ENCODE measurements at regions not wholly inside any gene's neighbourhood (a gene's known extent, or its start where the extent isn't known, plus 50 kb on each side); places are given as distances from the start of the nearest gene placed in this dataset.

GRCh38 chr2:133651861-133652260, 83.6 kb upstream of the NCKAP5 start:
- Histone ChIP-seq H3K27me3 (ENCODE audit: control insufficient read depth, insufficient read depth, low read length) (no peaks in the 10 kb centered on the region), H3K4me1 (ENCODE audit: control insufficient read depth, insufficient read depth, low read length) (no peaks in the 10 kb centered on the region), H3K9ac (ENCODE audit: low read length) (no peak overlapping the region), H3K4me3 (ENCODE audit: low read length) (no peak overlapping the region), H3K27ac (ENCODE audit: low read depth, low read length) (no peak overlapping the region), H3K36me3 (ENCODE audit: control insufficient read depth, insufficient read depth, low read length) (no peaks in the 10 kb centered on the region)

- H3K4me3 ChIP-seq (ENCODE audit: low read length), result no peak overlapping the region
- no peaks in the 10 kb centered on the region for H3K27me3 ChIP-seq (ENCODE audit: control insufficient read depth, insufficient read depth, low read length)
- no peaks in the 10 kb centered on the region for H3K4me1 ChIP-seq (ENCODE audit: control insufficient read depth, insufficient read depth, low read length)
- H3K36me3 ChIP-seq (ENCODE audit: control insufficient read depth, insufficient read depth, low read length), result no peaks in the 10 kb centered on the region
- no peak overlapping the region for H3K27ac ChIP-seq (ENCODE audit: low read depth, low read length)
- H3K9ac ChIP-seq (ENCODE audit: low read length), result no peak overlapping the region
Observed at GRCh38 chr2:133652398-133652797, 84.1 kb upstream of the NCKAP5 start.

- H3K4me1 ChIP-seq (ENCODE audit: control insufficient read depth, insufficient read depth, low read length), result no peaks in the 10 kb centered on the region
- H3K27me3 ChIP-seq (ENCODE audit: control insufficient read depth, insufficient read depth, low read length), result no peaks in the 10 kb centered on the region
- no peak overlapping the region for H3K27ac ChIP-seq (ENCODE audit: low read depth, low read length)
- no peak overlapping the region for H3K9ac ChIP-seq (ENCODE audit: low read length)
- H3K36me3 ChIP-seq (ENCODE audit: control insufficient read depth, insufficient read depth, low read length), result no peaks in the 10 kb centered on the region
- H3K4me3 ChIP-seq (ENCODE audit: low read length), result no peak overlapping the region
Observed at GRCh38 chr2:133653056-133653455, 84.8 kb upstream of the NCKAP5 start.

GRCh38 chr2:133654949-133655348, 86.7 kb upstream of the NCKAP5 start:
- Histone ChIP-seq H3K27me3 (ENCODE audit: control insufficient read depth, insufficient read depth, low read length) (no peaks in the 10 kb centered on the region), H3K27ac (ENCODE audit: low read depth, low read length) (no peak overlapping the region), H3K4me1 (ENCODE audit: control insufficient read depth, insufficient read depth, low read length) (no peaks in the 10 kb centered on the region), H3K36me3 (ENCODE audit: control insufficient read depth, insufficient read depth, low read length) (no peaks in the 10 kb centered on the region), H3K9ac (ENCODE audit: low read length) (no peak overlapping the region), H3K4me3 (ENCODE audit: low read length) (no peak overlapping the region)

- Histone ChIP-seq H3K4me3 (ENCODE audit: low read length) (no peak overlapping the region), H3K27ac (ENCODE audit: low read depth, low read length) (no peak overlapping the region), H3K4me1 (ENCODE audit: control insufficient read depth, insufficient read depth, low read length) (no peaks in the 10 kb centered on the region), H3K9ac (ENCODE audit: low read length) (no peak overlapping the region), H3K36me3 (ENCODE audit: control insufficient read depth, insufficient read depth, low read length) (no peaks in the 10 kb centered on the region), H3K27me3 (ENCODE audit: control insufficient read depth, insufficient read depth, low read length) (no peaks in the 10 kb centered on the region)
Observed at GRCh38 chr2:133655610-133656009, 87.3 kb upstream of the NCKAP5 start.

GRCh38 chr2:133657591-133657990, 89.3 kb upstream of the NCKAP5 start:
- H3K9ac ChIP-seq (ENCODE audit: low read length), result no peak overlapping the region
- H3K4me1 ChIP-seq (ENCODE audit: control insufficient read depth, insufficient read depth, low read length), result no peaks in the 10 kb centered on the region

GRCh38 chr2:133658020-133658903, 90.0 kb upstream of the NCKAP5 start:
- Histone ChIP-seq H3K4me1 (ENCODE audit: control insufficient read depth, insufficient read depth, low read length) (no peaks in the 10 kb centered on the region), H3K27ac (ENCODE audit: low read depth, low read length) (no peak overlapping the region), H3K36me3 (ENCODE audit: control insufficient read depth, insufficient read depth, low read length) (no peaks in the 10 kb centered on the region), H3K27me3 (ENCODE audit: control insufficient read depth, insufficient read depth, low read length) (no peaks in the 10 kb centered on the region), H3K9ac (ENCODE audit: low read length) (no peak overlapping the region), H3K4me3 (ENCODE audit: low read length) (no peak overlapping the region)

More at GRCh38 chr2:133657591-133657990, 89.3 kb upstream of the NCKAP5 start:
- Histone ChIP-seq H3K27ac (ENCODE audit: low read depth, low read length) (no peak overlapping the region), H3K27me3 (ENCODE audit: control insufficient read depth, insufficient read depth, low read length) (no peaks in the 10 kb centered on the region), H3K4me3 (ENCODE audit: low read length) (no peak overlapping the region), H3K36me3 (ENCODE audit: control insufficient read depth, insufficient read depth, low read length) (no peaks in the 10 kb centered on the region)

- H3K4me1 ChIP-seq (ENCODE audit: control insufficient read depth, insufficient read depth, low read length), result no peaks in the 10 kb centered on the region
- no peaks in the 10 kb centered on the region for H3K36me3 ChIP-seq (ENCODE audit: control insufficient read depth, insufficient read depth, low read length)
- no peak overlapping the region for H3K9ac ChIP-seq (ENCODE audit: low read length)
- no peak overlapping the region for H3K4me3 ChIP-seq (ENCODE audit: low read length)
- no peak overlapping the region for H3K27ac ChIP-seq (ENCODE audit: low read depth, low read length)
- no peaks in the 10 kb centered on the region for H3K27me3 ChIP-seq (ENCODE audit: control insufficient read depth, insufficient read depth, low read length)
Observed at GRCh38 chr2:133660510-133660909, 92.2 kb upstream of the NCKAP5 start.

- Histone ChIP-seq H3K27me3 (ENCODE audit: control insufficient read depth, insufficient read depth, low read length) (no peaks in the 10 kb centered on the region), H3K9ac (ENCODE audit: low read length) (no peak overlapping the region), H3K36me3 (ENCODE audit: control insufficient read depth, insufficient read depth, low read length) (no peaks in the 10 kb centered on the region), H3K4me3 (ENCODE audit: low read length) (no peak overlapping the region), H3K27ac (ENCODE audit: low read depth, low read length) (no peak overlapping the region), H3K4me1 (ENCODE audit: control insufficient read depth, insufficient read depth, low read length) (no peaks in the 10 kb centered on the region)
Observed at GRCh38 chr2:133661392-133661791, 93.1 kb upstream of the NCKAP5 start.

GRCh38 chr2:133666621-133667020, 98.4 kb upstream of the NCKAP5 start:
- Histone ChIP-seq H3K4me3 (ENCODE audit: low read length) (no peak overlapping the region), H3K4me1 (ENCODE audit: control insufficient read depth, insufficient read depth, low read length) (no peaks in the 10 kb centered on the region), H3K9ac (ENCODE audit: low read length) (no peak overlapping the region), H3K36me3 (ENCODE audit: control insufficient read depth, insufficient read depth, low read length) (no peaks in the 10 kb centered on the region), H3K27me3 (ENCODE audit: control insufficient read depth, insufficient read depth, low read length) (no peaks in the 10 kb centered on the region), H3K27ac (ENCODE audit: low read depth, low read length) (no peak overlapping the region)

- Histone ChIP-seq H3K27me3 (ENCODE audit: control insufficient read depth, insufficient read depth, low read length) (no peaks in the 10 kb centered on the region), H3K27ac (ENCODE audit: low read depth, low read length) (no peak overlapping the region), H3K9ac (ENCODE audit: low read length) (no peak overlapping the region), H3K4me3 (ENCODE audit: low read length) (no peak overlapping the region), H3K36me3 (ENCODE audit: control insufficient read depth, insufficient read depth, low read length) (no peaks in the 10 kb centered on the region), H3K4me1 (ENCODE audit: control insufficient read depth, insufficient read depth, low read length) (no peaks in the 10 kb centered on the region)
Observed at GRCh38 chr2:133667085-133667484, 98.8 kb upstream of the NCKAP5 start.

GRCh38 chr2:133667968-133668367, 99.7 kb upstream of the NCKAP5 start:
- H3K36me3 ChIP-seq (ENCODE audit: control insufficient read depth, insufficient read depth, low read length), result no peaks in the 10 kb centered on the region
- no peak overlapping the region for H3K4me3 ChIP-seq (ENCODE audit: low read length)
- no peak overlapping the region for H3K9ac ChIP-seq (ENCODE audit: low read length)
- no peaks in the 10 kb centered on the region for H3K4me1 ChIP-seq (ENCODE audit: control insufficient read depth, insufficient read depth, low read length)
- H3K27ac ChIP-seq (ENCODE audit: low read depth, low read length), result no peak overlapping the region
- no peaks in the 10 kb centered on the region for H3K27me3 ChIP-seq (ENCODE audit: control insufficient read depth, insufficient read depth, low read length)

GRCh38 chr2:133668547-133668946, 100.3 kb upstream of the NCKAP5 start:
- Histone ChIP-seq H3K9ac (ENCODE audit: low read length) (no peak overlapping the region), H3K4me1 (ENCODE audit: control insufficient read depth, insufficient read depth, low read length) (no peaks in the 10 kb centered on the region), H3K27me3 (ENCODE audit: control insufficient read depth, insufficient read depth, low read length) (no peaks in the 10 kb centered on the region), H3K27ac (ENCODE audit: low read depth, low read length) (no peak overlapping the region), H3K4me3 (ENCODE audit: low read length) (no peak overlapping the region), H3K36me3 (ENCODE audit: control insufficient read depth, insufficient read depth, low read length) (no peaks in the 10 kb centered on the region)

Measured in rectal smooth muscle tissue (tissue), 1 donor.